Left ventricle myocardium inferior (tissue), 1 donor: ENCODE measurements at regions not wholly inside any gene's neighbourhood (a gene's known extent, or its start where the extent isn't known, plus 50 kb on each side); places are given as distances from the start of the nearest gene placed in this dataset.

Experiments
- DNase-seq: peaks from one replicate; pipeline ENCODE4 v3.0.0-alpha.2; 2020
- H3K27ac ChIP-seq: fragments of 200-600 bp; replicated peaks from 2 replicates; pipeline ENCODE4 v1.8.0; 2021
- H3K27me3 ChIP-seq: fragments of 200-600 bp; 2 replicates; pipeline ENCODE4 v1.8.0; 2021; ENCODE audit warnings: low read depth
- H3K36me3 ChIP-seq: fragments of 200-600 bp; 2 replicates; pipeline ENCODE4 v1.8.0; 2021
- H3K4me1 ChIP-seq: fragments of 200-600 bp; 2 replicates; pipeline ENCODE4 v1.8.0; 2021
- H3K4me3 ChIP-seq: fragments of 200-600 bp; 2 replicates; pipeline ENCODE4 v1.8.0; 2021; ENCODE audit warnings: mild to moderate bottlenecking, moderate library complexity
- H3K9me3 ChIP-seq: fragments of 200-600 bp; replicated peaks from 2 replicates; pipeline ENCODE4 v1.8.0; 2021
- intact Hi-C: fragments of 100-400 bp; cut with micrococcal nuclease; formaldehyde crosslinking; loops from one replicate; pipeline ENCODE4 v1.11.0; 2022
- TF ChIP-seq, protein P1 (sequence below): fragments of 200-600 bp; IDR thresholded peaks from 2 replicates; pipeline ENCODE4 v1.8.0; 2021; ENCODE audit warnings: antibody characterized with exemption, mild to moderate bottlenecking, borderline replicate concordance
- donor health status: DM: no; HTN: yes; CAD: no; lungs with severe emphysema.

- Histone ChIP-seq H3K4me3 (no peak overlapping the region), H3K9me3 (no peaks in the 10 kb centered on the region), H3K27ac (no peak overlapping the region), H3K36me3 (no peaks in the 10 kb centered on the region), H3K27me3 (no peaks in the 10 kb centered on the region), H3K4me1 (no peaks in the 10 kb centered on the region)
- TF ChIP-seq, protein P1, sequence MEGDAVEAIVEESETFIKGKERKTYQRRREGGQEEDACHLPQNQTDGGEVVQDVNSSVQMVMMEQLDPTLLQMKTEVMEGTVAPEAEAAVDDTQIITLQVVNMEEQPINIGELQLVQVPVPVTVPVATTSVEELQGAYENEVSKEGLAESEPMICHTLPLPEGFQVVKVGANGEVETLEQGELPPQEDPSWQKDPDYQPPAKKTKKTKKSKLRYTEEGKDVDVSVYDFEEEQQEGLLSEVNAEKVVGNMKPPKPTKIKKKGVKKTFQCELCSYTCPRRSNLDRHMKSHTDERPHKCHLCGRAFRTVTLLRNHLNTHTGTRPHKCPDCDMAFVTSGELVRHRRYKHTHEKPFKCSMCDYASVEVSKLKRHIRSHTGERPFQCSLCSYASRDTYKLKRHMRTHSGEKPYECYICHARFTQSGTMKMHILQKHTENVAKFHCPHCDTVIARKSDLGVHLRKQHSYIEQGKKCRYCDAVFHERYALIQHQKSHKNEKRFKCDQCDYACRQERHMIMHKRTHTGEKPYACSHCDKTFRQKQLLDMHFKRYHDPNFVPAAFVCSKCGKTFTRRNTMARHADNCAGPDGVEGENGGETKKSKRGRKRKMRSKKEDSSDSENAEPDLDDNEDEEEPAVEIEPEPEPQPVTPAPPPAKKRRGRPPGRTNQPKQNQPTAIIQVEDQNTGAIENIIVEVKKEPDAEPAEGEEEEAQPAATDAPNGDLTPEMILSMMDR, result no peak
- no peak for DNase-seq
- intact Hi-C loops, result no loop called here
These were observed 568.5 kb downstream of the IRX1 start for GRCh38 chr5:4164167-4164566.

DNA sequence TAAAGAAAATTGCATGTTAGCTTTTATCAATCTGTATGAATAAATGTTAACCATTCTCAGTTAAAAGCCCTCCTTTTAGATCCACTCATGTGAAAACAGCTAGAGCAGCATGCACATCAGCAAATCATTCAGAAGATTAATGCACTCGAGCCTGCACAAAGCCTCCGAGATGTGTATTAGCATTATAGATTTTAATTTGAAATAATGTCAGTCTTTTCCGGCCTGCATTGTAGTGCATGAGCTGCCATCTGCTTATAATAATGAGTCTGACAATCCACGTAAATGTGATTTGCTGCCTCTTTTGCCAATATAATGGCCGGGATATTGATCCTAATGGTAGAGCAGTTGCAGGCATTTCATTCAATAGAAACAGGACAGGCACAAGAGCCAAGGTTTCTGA, 585.1 kb downstream of the IRX1 start:
- H3K4me3 ChIP-seq, result no peak overlapping the region
- no peak overlapping the region for H3K27ac ChIP-seq
- no peak for DNase-seq
- H3K9me3 ChIP-seq, result peaks cover 36% of the 10 kb centered on the region
- TF ChIP-seq, protein P1, result no peak
- no peaks in the 10 kb centered on the region for H3K27me3 ChIP-seq
- H3K4me1 ChIP-seq, result no peaks in the 10 kb centered on the region
- intact Hi-C loops, result no loop called here
- no peaks in the 10 kb centered on the region for H3K36me3 ChIP-seq

- DNase-seq, result no peak
- H3K9me3 ChIP-seq, result peaks cover 32% of the 10 kb centered on the region
- H3K4me1 ChIP-seq, result no peaks in the 10 kb centered on the region
- H3K4me3 ChIP-seq, result no peak overlapping the region
- H3K36me3 ChIP-seq, result no peaks in the 10 kb centered on the region
- H3K27ac ChIP-seq, result no peak overlapping the region
- TF ChIP-seq, protein P1, result no peak
- intact Hi-C loops, result no loop called here
- H3K27me3 ChIP-seq, result no peaks in the 10 kb centered on the region
These were observed 586.5 kb downstream of the IRX1 start for GRCh38 chr5:4182144-4182543.

- TF ChIP-seq, protein P1, result no peak
These were observed 589.5 kb downstream of the IRX1 start for GRCh38 chr5:4185127-4185526.

GRCh38 chr5:4188704-4189103, 593.1 kb downstream of the IRX1 start:
- intact Hi-C loops, result no loop called here
- H3K36me3 ChIP-seq, result no peaks in the 10 kb centered on the region
- peaks cover 18% of the 10 kb centered on the region for H3K9me3 ChIP-seq
- no peak for DNase-seq
- H3K27ac ChIP-seq, result no peak overlapping the region
- no peak overlapping the region for H3K4me3 ChIP-seq
- no peaks in the 10 kb centered on the region for H3K27me3 ChIP-seq
- TF ChIP-seq, protein P1, result no peak
- no peaks in the 10 kb centered on the region for H3K4me1 ChIP-seq

More at GRCh38 chr5:4185127-4185526, 589.5 kb downstream of the IRX1 start:
- Histone ChIP-seq H3K4me1 (no peaks in the 10 kb centered on the region), H3K27ac (no peak overlapping the region), H3K36me3 (no peaks in the 10 kb centered on the region), H3K27me3 (no peaks in the 10 kb centered on the region), H3K9me3 (peaks cover 23% of the 10 kb centered on the region), H3K4me3 (no peak overlapping the region)
- intact Hi-C loops, result no loop called here
- no peak for DNase-seq

GRCh38 chr5:4189317-4189716, 593.7 kb downstream of the IRX1 start:
- Histone ChIP-seq H3K9me3 (peaks cover 12% of the 10 kb centered on the region), H3K4me3 (no peak overlapping the region), H3K27ac (no peak overlapping the region), H3K36me3 (no peaks in the 10 kb centered on the region), H3K4me1 (no peaks in the 10 kb centered on the region), H3K27me3 (no peaks in the 10 kb centered on the region)
- DNase-seq, result no peak
- TF ChIP-seq, protein P1, result no peak
- intact Hi-C loops, result no loop called here
